Ishikawa (cell line): ENCODE measurements at regions not wholly inside any gene's neighbourhood (a gene's known extent, or its start where the extent isn't known, plus 50 kb on each side); places are given as distances from the start of the nearest gene placed in this dataset.

Experiments
- CEBPB ChIP-seq: IDR thresholded peaks from 2 replicates; pipeline ENCODE4 v1.6.1; 2012
- CREB1 ChIP-seq: IDR thresholded peaks from 2 replicates; pipeline ENCODE4 v1.6.1; 2012; ENCODE audit warnings: low read depth
- EGR1 ChIP-seq: IDR thresholded peaks from 2 replicates; pipeline ENCODE4 v1.6.1; 2012
- EP300 ChIP-seq: IDR thresholded peaks from 2 replicates; pipeline ENCODE4 v1.6.1; 2012; ENCODE audit warnings: borderline replicate concordance
- FOXM1 ChIP-seq: IDR thresholded peaks from 2 replicates; pipeline ENCODE4 v1.6.1; 2012; ENCODE audit warnings: low read depth, borderline replicate concordance
- MAX ChIP-seq: IDR thresholded peaks from 2 replicates; pipeline ENCODE4 v1.6.1; 2012
- NFIC ChIP-seq: IDR thresholded peaks from 2 replicates; pipeline ENCODE4 v1.6.1; 2012
- RAD21 ChIP-seq: IDR thresholded peaks from 2 replicates; pipeline ENCODE4 v1.6.1; 2012; ENCODE audit warnings: low read depth
- REST ChIP-seq: IDR thresholded peaks from 2 replicates; pipeline ENCODE4 v1.6.1; 2012; ENCODE audit warnings: low read depth, mild to moderate bottlenecking
- TAF1 ChIP-seq: IDR thresholded peaks from 2 replicates; pipeline ENCODE4 v1.6.1; 2012; ENCODE audit warnings: low read depth, mild to moderate bottlenecking
- TEAD4 ChIP-seq: IDR thresholded peaks from 2 replicates; pipeline ENCODE4 v1.6.1; 2012
- YY1 ChIP-seq: IDR thresholded peaks from 2 replicates; pipeline ENCODE4 v1.6.1; 2012; ENCODE audit warnings: low read depth
- ZBTB7A ChIP-seq: IDR thresholded peaks from 2 replicates; pipeline ENCODE4 v1.6.1; 2012; ENCODE audit warnings: low read depth

- TF ChIP-seq CREB1 (no peak), TAF1 (no peak), EP300 (no peak), CEBPB (no peak), REST (no peak), FOXM1 (no peak), NFIC (no peak), MAX (no peak), RAD21 (no peak), ZBTB7A (no peak), YY1 (no peak), EGR1 (no peak), TEAD4 (no peak)
Observed at GRCh38 chr11:22566293-22566692, 59.3 kb downstream of the FANCF start.
